HG02642 (cell line): ENCODE measurements at regions not wholly inside any gene's neighbourhood (a gene's known extent, or its start where the extent isn't known, plus 50 kb on each side); places are given as distances from the start of the nearest gene placed in this dataset.

Source experiments
- ATAC-seq: cut with Tn5 transposase; IDR thresholded peaks from one replicate; pipeline ENCODE4 v1.9.1; 2021; ENCODE audit warnings: mild to moderate bottlenecking; ENCODE audit not compliant: unreplicated experiment, poor library complexity

GRCh38 chr21:28828021-28828420 is 164.7 kb downstream of the LTN1 start:
- ATAC-seq, result no peak

GRCh38 chr21:28827422-28827821 is 165.3 kb downstream of the LTN1 start:
- no peak for ATAC-seq

GRCh38 chr21:28826569-28826968 is 166.1 kb downstream of the LTN1 start:
- no peak for ATAC-seq

GRCh38 chr21:28826021-28826420 is 166.7 kb downstream of the LTN1 start:
- no peak for ATAC-seq

- no peak for ATAC-seq
Observed at GRCh38 chr21:28823429-28823828, 169.2 kb downstream of the LTN1 start.

GRCh38 chr21:28822486-28823335 is 170.0 kb downstream of the LTN1 start:
- ATAC-seq, result no peak

GRCh38 chr21:28822123-28822399 is 170.6 kb downstream of the LTN1 start:
- no peak for ATAC-seq

GRCh38 chr21:28821276-28822122 is 171.2 kb downstream of the LTN1 start:
- ATAC-seq, result no peak

GRCh38 chr21:28818663-28819278 is 173.9 kb downstream of the LTN1 start:
- no peak for ATAC-seq

- ATAC-seq, result no peak
Observed at GRCh38 chr21:28817871-28818270, 174.8 kb downstream of the LTN1 start.

- no peak for ATAC-seq
Observed at GRCh38 chr21:28811860-28812259, 180.8 kb downstream of the LTN1 start.

GRCh38 chr21:28810826-28811524 is 181.7 kb downstream of the LTN1 start:
- ATAC-seq, result no peak

GRCh38 chr21:28805885-28806284 is 186.8 kb downstream of the LTN1 start:
- ATAC-seq, result no peak

GRCh38 chr21:28804089-28804670 is 188.5 kb downstream of the LTN1 start:
- ATAC-seq, result no peak

- ATAC-seq, result no peak
Observed at GRCh38 chr21:28801906-28802305, 190.8 kb downstream of the LTN1 start.

GRCh38 chr21:28799926-28800325 is 192.8 kb downstream of the LTN1 start:
- ATAC-seq, result no peak

- ATAC-seq, result no peak
Observed at GRCh38 chr21:28798798-28799197, 193.9 kb downstream of the LTN1 start.

- no peak for ATAC-seq
Observed at GRCh38 chr21:28795251-28795650, 197.4 kb downstream of the LTN1 start.

GRCh38 chr21:28794371-28794851 is 198.3 kb downstream of the LTN1 start:
- no peak for ATAC-seq

- no peak for ATAC-seq
Observed at GRCh38 chr21:28793043-28793442, 199.6 kb downstream of the LTN1 start.
